ENCODE measurements at regions not wholly inside any gene's neighbourhood (a gene's known extent, or its start where the extent isn't known, plus 50 kb on each side); places are given as distances from the start of the nearest gene placed in this dataset.

- TF ChIP-seq CTCF (IDR thresholded peaks at IDR 0.05; ENCODE audit: low read depth, low read length), result no peak
- POLR2A ChIA-PET, result no interaction called here
- H3K27me3 ChIP-seq (ENCODE audit: control insufficient read depth, insufficient read depth, low read length), result peaks cover 63% of the 10 kb centered on the region
- H3K9me3 ChIP-seq (ENCODE audit: control insufficient read depth, insufficient read depth, low read length), result no peaks in the 10 kb centered on the region; the same call in 1 of the 2 replicates
- H3K27ac ChIP-seq (ENCODE audit: low read depth, low read length), result no peak overlapping the region
- no peak overlapping the region for H3K4me3 ChIP-seq (ENCODE audit: low read depth, low read length)
- CTCF ChIA-PET, result no interaction called here
- no peak for DNase-seq (ENCODE audit: low read depth, low spot score)
Measured at GRCh38 chr17:36808180-36808661, 129.1 kb upstream of the LHX1 start.

DNA sequence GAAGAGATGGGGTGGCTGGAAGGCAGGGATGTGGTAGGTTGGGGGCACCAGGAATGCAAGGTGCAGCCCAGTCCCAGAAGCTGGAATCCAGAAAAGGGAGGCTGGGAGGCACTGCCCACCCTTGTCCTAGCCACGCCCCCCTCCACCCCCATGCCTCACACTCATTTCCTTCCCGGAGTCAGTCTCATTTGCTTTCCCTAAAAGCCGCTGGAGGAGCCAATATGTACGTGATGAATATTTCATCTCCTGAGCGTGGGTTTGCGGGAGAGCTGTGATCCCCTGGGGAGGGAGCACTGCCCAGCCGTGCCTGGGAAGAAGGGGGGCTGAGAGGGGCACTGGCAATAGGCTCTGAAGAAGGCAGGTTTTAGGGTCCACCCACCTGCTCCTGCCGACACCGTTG lies 124.5 kb upstream of the LHX1 start:
- no peak for DNase-seq (ENCODE audit: low read depth, low spot score)
- peaks cover 54% of the 10 kb centered on the region for H3K27me3 ChIP-seq (ENCODE audit: control insufficient read depth, insufficient read depth, low read length)
- CTCF ChIA-PET, result no interaction called here
- no peak overlapping the region for H3K27ac ChIP-seq (ENCODE audit: low read depth, low read length)
- no peak for TF ChIP-seq CTCF (IDR thresholded peaks at IDR 0.05; ENCODE audit: low read depth, low read length)
- no peak overlapping the region for H3K4me3 ChIP-seq (ENCODE audit: low read depth, low read length)
- no peaks in the 10 kb centered on the region for H3K9me3 ChIP-seq (ENCODE audit: control insufficient read depth, insufficient read depth, low read length)
- POLR2A ChIA-PET, result no interaction called here

DNA sequence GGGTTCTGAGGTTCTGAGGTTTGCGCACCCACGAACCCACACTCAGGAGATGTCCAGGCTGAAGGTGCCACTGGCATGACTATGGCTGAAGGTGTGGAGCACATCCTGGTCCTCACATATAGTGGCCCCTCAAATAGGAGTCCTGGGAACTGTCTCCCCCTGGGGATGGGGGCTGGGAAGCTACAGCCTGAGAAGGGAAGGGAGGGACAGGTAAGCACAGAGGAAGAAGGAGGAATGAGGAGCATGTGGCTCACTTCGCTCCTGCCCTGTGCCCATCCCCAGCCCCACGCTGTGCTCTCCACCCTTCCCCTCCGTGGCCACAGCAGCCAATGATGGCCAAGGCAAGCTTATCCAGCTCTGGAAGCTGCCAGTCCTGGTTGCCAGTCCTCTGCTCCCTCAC lies 123.9 kb upstream of the LHX1 start:
- H3K27ac ChIP-seq (ENCODE audit: low read depth, low read length), result peak overlapping the region; percentile 0
- TF ChIP-seq CTCF (IDR thresholded peaks at IDR 0.05; ENCODE audit: low read depth, low read length), result no peak
- POLR2A ChIA-PET, result no interaction called here
- DNase-seq (ENCODE audit: low read depth, low spot score), result no peak
- H3K9me3 ChIP-seq (ENCODE audit: control insufficient read depth, insufficient read depth, low read length), result no peaks in the 10 kb centered on the region
- H3K27me3 ChIP-seq (ENCODE audit: control insufficient read depth, insufficient read depth, low read length), result peaks cover 52% of the 10 kb centered on the region
- no peak overlapping the region for H3K4me3 ChIP-seq (ENCODE audit: low read depth, low read length)
- CTCF ChIA-PET, result no interaction called here

- peaks cover 48% of the 10 kb centered on the region for H3K27me3 ChIP-seq (ENCODE audit: control insufficient read depth, insufficient read depth, low read length)
- CTCF ChIA-PET, result no interaction called here
- H3K9me3 ChIP-seq (ENCODE audit: control insufficient read depth, insufficient read depth, low read length), result no peaks in the 10 kb centered on the region
- no peak for DNase-seq (ENCODE audit: low read depth, low spot score)
- H3K4me3 ChIP-seq (ENCODE audit: low read depth, low read length), result no peak overlapping the region
- TF ChIP-seq CTCF (IDR thresholded peaks at IDR 0.05; ENCODE audit: low read depth, low read length), result no peak
- POLR2A ChIA-PET, result no interaction called here
- H3K27ac ChIP-seq (ENCODE audit: low read depth, low read length), result no peak overlapping the region
Measured at GRCh38 chr17:36813957-36814563, 123.2 kb upstream of the LHX1 start.

DNA sequence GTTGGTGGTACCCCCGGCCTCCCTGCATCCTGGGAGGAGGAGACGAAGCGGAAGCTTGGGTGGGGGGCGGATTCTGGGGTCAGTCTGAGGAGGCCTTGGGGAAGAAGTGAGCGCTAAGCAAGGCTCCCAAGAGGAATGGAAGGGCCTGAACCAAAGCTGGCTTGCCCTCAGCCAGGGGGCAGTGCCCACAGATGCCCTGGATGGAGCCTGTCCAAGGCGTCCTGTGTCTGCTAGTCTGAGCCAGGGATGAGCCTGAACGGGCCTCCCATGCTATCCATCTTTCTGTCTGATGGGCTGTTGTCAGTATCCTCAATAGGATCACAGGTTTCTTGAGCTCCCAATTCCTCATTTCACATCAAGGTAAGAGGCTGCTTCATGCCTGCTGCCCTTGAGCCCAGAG lies 122.3 kb upstream of the LHX1 start:
- POLR2A ChIA-PET, result no interaction called here
- H3K4me3 ChIP-seq (ENCODE audit: low read depth, low read length), result no peak overlapping the region

More for the DNA sequence above, 122.3 kb upstream of the LHX1 start:
- no peak overlapping the region for H3K27ac ChIP-seq (ENCODE audit: low read depth, low read length)
- no peak for DNase-seq (ENCODE audit: low read depth, low spot score)
- H3K27me3 ChIP-seq (ENCODE audit: control insufficient read depth, insufficient read depth, low read length), result peaks cover 41% of the 10 kb centered on the region
- no peaks in the 10 kb centered on the region for H3K9me3 ChIP-seq (ENCODE audit: control insufficient read depth, insufficient read depth, low read length)
- CTCF ChIA-PET, result no interaction called here
- no peak for TF ChIP-seq CTCF (IDR thresholded peaks at IDR 0.05; ENCODE audit: low read depth, low read length)

Measured in AG04450 (cell line).